ENCODE measurements at regions not wholly inside any gene's neighbourhood (a gene's known extent, or its start where the extent isn't known, plus 50 kb on each side); places are given as distances from the start of the nearest gene placed in this dataset.

- Histone ChIP-seq H3K36me3 (no peaks in the 10 kb centered on the region), H3K27ac (no peak overlapping the region), H3K4me1 (no peaks in the 10 kb centered on the region), H3K27me3 (no peaks in the 10 kb centered on the region), H3K4me3 (no peak overlapping the region), H3K9me3 (no peaks in the 10 kb centered on the region)
- no peak for ATAC-seq
- DNase-seq = no peak
- TF ChIP-seq CTCF (IDR thresholded peaks at IDR 0.05) = no peak
- 63 to 64% methylated on average over 4 of the region's 4 CpGs for WGBS, 2 donors
- intact Hi-C loops (cut with DNase I) = no loop called here
Observed at GRCh38 chr7:13165854-13166253, 478.4 kb downstream of the ARL4A start.

- no peak for ATAC-seq
- intact Hi-C loops (cut with DNase I) = no loop called here
Observed at GRCh38 chr7:13166801-13167200, 479.4 kb downstream of the ARL4A start.

GRCh38 chr7:13169356-13169755 is 481.9 kb downstream of the ARL4A start:
- 81 to 86% methylated on average over 3 of the region's 3 CpGs for WGBS, 2 donors
- no peak for ATAC-seq

More at GRCh38 chr7:13166801-13167200, 479.4 kb downstream of the ARL4A start:
- Histone ChIP-seq H3K27ac (no peak overlapping the region), H3K9me3 (no peaks in the 10 kb centered on the region), H3K4me3 (no peak overlapping the region), H3K27me3 (no peaks in the 10 kb centered on the region), H3K36me3 (no peaks in the 10 kb centered on the region), H3K4me1 (no peaks in the 10 kb centered on the region)
- TF ChIP-seq CTCF (IDR thresholded peaks at IDR 0.05) = no peak
- DNase-seq = no peak
- WGBS, 2 donors = 90 to 97% methylated on average over 1 of the region's 1 CpG

GRCh38 chr7:13174991-13175390 is 487.6 kb downstream of the ARL4A start:
- WGBS, 2 donors = 77 to 82% methylated on average over 1 of the region's 1 CpG
- DNase-seq (no peak), ATAC-seq (no peak)
- no peaks in the 10 kb centered on the region for H3K36me3 ChIP-seq
- H3K27ac ChIP-seq = no peak overlapping the region
- no peaks in the 10 kb centered on the region for H3K4me1 ChIP-seq
- H3K4me3 ChIP-seq = no peak overlapping the region
- H3K9me3 ChIP-seq = no peaks in the 10 kb centered on the region
- TF ChIP-seq CTCF (IDR thresholded peaks at IDR 0.05) = no peak
- intact Hi-C loops (cut with DNase I) = loop anchor here in 6 of 10 donors (5.0 to 10.0 kb wide), 3 partner anchors 488 to 538 kb away; partner anchors contain the start of gene ARL4A (in 5 of the 6)
- no peaks in the 10 kb centered on the region for H3K27me3 ChIP-seq

More at GRCh38 chr7:13169356-13169755, 481.9 kb downstream of the ARL4A start:
- H3K36me3 ChIP-seq = no peaks in the 10 kb centered on the region
- H3K9me3 ChIP-seq = no peaks in the 10 kb centered on the region
- intact Hi-C loops (cut with DNase I) = no loop called here
- H3K4me3 ChIP-seq = no peak overlapping the region
- no peaks in the 10 kb centered on the region for H3K4me1 ChIP-seq
- H3K27me3 ChIP-seq = no peaks in the 10 kb centered on the region
- no peak overlapping the region for H3K27ac ChIP-seq
- TF ChIP-seq CTCF (IDR thresholded peaks at IDR 0.05) = no peak
- no peak for DNase-seq

All from heart right ventricle (tissue), 16 donors.